C4-2B (cell line): ENCODE measurements at regions not wholly inside any gene's neighbourhood (a gene's known extent, or its start where the extent isn't known, plus 50 kb on each side); places are given as distances from the start of the nearest gene placed in this dataset.

Experiments used
- ZFX ChIP-seq: fragments of 450-650 bp; IDR thresholded peaks from 2 replicates; pipeline ENCODE4 v1.6.1; 2017
- TF ChIP-seq, protein P1 (sequence below): fragments of 450-650 bp; conservative IDR thresholded peaks from 2 replicates; pipeline ENCODE4 v1.5.1; 2017; ENCODE audit warnings: mild to moderate bottlenecking

DNA sequence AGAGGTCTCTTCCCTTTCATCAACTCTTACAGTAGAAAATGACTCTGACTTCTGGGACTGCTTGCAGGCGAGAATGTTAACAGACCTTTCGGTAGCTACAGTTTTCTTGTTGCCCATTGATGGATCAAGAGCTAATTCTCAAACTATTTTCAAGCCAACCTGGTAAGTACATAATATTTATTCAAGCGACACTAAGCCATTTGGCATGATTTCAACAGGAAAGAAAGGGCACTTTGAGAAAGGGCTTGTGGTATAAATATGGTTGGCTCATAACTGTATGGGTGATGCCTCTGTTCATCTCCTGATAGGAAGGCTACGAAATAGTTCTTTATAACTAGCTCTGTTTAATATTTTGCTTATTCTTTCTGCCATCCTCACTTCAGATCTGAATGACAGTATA, 196.2 kb upstream of the CNTN4 start:
- TF ChIP-seq, protein P1, sequence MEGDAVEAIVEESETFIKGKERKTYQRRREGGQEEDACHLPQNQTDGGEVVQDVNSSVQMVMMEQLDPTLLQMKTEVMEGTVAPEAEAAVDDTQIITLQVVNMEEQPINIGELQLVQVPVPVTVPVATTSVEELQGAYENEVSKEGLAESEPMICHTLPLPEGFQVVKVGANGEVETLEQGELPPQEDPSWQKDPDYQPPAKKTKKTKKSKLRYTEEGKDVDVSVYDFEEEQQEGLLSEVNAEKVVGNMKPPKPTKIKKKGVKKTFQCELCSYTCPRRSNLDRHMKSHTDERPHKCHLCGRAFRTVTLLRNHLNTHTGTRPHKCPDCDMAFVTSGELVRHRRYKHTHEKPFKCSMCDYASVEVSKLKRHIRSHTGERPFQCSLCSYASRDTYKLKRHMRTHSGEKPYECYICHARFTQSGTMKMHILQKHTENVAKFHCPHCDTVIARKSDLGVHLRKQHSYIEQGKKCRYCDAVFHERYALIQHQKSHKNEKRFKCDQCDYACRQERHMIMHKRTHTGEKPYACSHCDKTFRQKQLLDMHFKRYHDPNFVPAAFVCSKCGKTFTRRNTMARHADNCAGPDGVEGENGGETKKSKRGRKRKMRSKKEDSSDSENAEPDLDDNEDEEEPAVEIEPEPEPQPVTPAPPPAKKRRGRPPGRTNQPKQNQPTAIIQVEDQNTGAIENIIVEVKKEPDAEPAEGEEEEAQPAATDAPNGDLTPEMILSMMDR, result no peak
- TF ChIP-seq ZFX, result no peak
